IgD-negative memory B cell (primary cell): ENCODE measurements at regions not wholly inside any gene's neighbourhood (a gene's known extent, or its start where the extent isn't known, plus 50 kb on each side); places are given as distances from the start of the nearest gene placed in this dataset.
A peak's percentile ranks its signal among the peaks of the same experiment; 100 is the strongest.

Source experiments
- H3K27ac Mint-ChIP-seq, 3 donors: one replicate each; pipeline ENCODE4 v1.8.0; 2020 to 2022; ENCODE audit warnings: mild to moderate bottlenecking in 3 of 3, mixed read lengths in 3 of 3, moderate library complexity in 1 of 3
- H3K27me3 Mint-ChIP-seq: one replicate; pipeline ENCODE4 v1.8.0; 2021; ENCODE audit warnings: mixed read lengths
- H3K36me3 Mint-ChIP-seq: one replicate; pipeline ENCODE4 v1.8.0; 2020; ENCODE audit warnings: mild to moderate bottlenecking, mixed read lengths
- H3K4me1 Mint-ChIP-seq, 3 donors: one replicate each; pipeline ENCODE4 v1.8.0; 2020 to 2022; ENCODE audit warnings: mixed read lengths in 3 of 3, mild to moderate bottlenecking in 1 of 3
- H3K4me3 Mint-ChIP-seq, 4 donors: one replicate each; pipeline ENCODE4 v1.8.0; 2020 to 2022; ENCODE audit warnings: mild to moderate bottlenecking in 4 of 4, mixed read lengths in 4 of 4, moderate library complexity in 3 of 4
- H3K9me3 Mint-ChIP-seq, 3 donors: one replicate each; pipeline ENCODE4 v1.8.0; 2020 to 2021; ENCODE audit warnings: mixed read lengths in 3 of 3, mild to moderate bottlenecking in 1 of 3

GRCh38 chr6:134527108-134527787 lies 209.3 kb upstream of the SGK1 start:
- peaks cover 4% of the 10 kb centered on the region for H3K36me3 Mint-ChIP-seq
- no peak overlapping the region for H3K27ac Mint-ChIP-seq
- H3K4me1 Mint-ChIP-seq = peaks cover 0 to 5% (median 3%) of the 10 kb centered on the region in 3 donors
- H3K9me3 Mint-ChIP-seq = peaks cover 0 to 4% (median 0%) of the 10 kb centered on the region in 3 donors
- no peak overlapping the region for H3K4me3 Mint-ChIP-seq
- peaks cover 1% of the 10 kb centered on the region for H3K27me3 Mint-ChIP-seq

- peaks cover 2 to 9% (median 3%) of the 10 kb centered on the region in 3 donors for H3K4me1 Mint-ChIP-seq
- peaks cover 1% of the 10 kb centered on the region for H3K27me3 Mint-ChIP-seq
- H3K36me3 Mint-ChIP-seq = peaks cover 2% of the 10 kb centered on the region
- no peak overlapping the region for H3K4me3 Mint-ChIP-seq
- no peak overlapping the region for H3K27ac Mint-ChIP-seq
- H3K9me3 Mint-ChIP-seq = peaks cover 0 to 4% (median 0%) of the 10 kb centered on the region in 3 donors
Observed at GRCh38 chr6:134525190-134525868, 207.4 kb upstream of the SGK1 start.

- Mint-ChIP-seq H3K27ac (peak overlapping the region in 1 of 3 donors; percentile 17), H3K4me3 (no peak overlapping the region), H3K4me1 (peaks cover 9 to 17% (median 10%) of the 10 kb centered on the region in 3 donors), H3K9me3 (peaks cover 0 to 1% (median 0%) of the 10 kb centered on the region in 3 donors), H3K27me3 (peaks cover 1% of the 10 kb centered on the region), H3K36me3 (no peaks in the 10 kb centered on the region)
Observed at GRCh38 chr6:134523903-134524650, 206.2 kb upstream of the SGK1 start.

- Mint-ChIP-seq H3K9me3 (peaks cover 0 to 1% (median 0%) of the 10 kb centered on the region in 3 donors), H3K4me3 (no peak overlapping the region), H3K27ac (no peak overlapping the region)
Observed at GRCh38 chr6:134523051-134523450, 205.1 kb upstream of the SGK1 start.

GRCh38 chr6:134521116-134521501 lies 203.2 kb upstream of the SGK1 start:
- Mint-ChIP-seq H3K27ac (peak overlapping the region in 1 of 3 donors; percentile 73), H3K9me3 (peaks cover 0 to 1% (median 0%) of the 10 kb centered on the region in 3 donors), H3K4me3 (no peak overlapping the region), H3K36me3 (peaks cover 1% of the 10 kb centered on the region), H3K27me3 (no peaks in the 10 kb centered on the region), H3K4me1 (peaks cover 7 to 17% (median 10%) of the 10 kb centered on the region in 3 donors)

More at GRCh38 chr6:134523051-134523450, 205.1 kb upstream of the SGK1 start:
- Mint-ChIP-seq H3K4me1 (peaks cover 9 to 17% (median 10%) of the 10 kb centered on the region in 3 donors), H3K27me3 (peaks cover 1% of the 10 kb centered on the region), H3K36me3 (no peaks in the 10 kb centered on the region)

GRCh38 chr6:134520181-134521115 lies 202.5 kb upstream of the SGK1 start:
- peaks cover 7 to 17% (median 10%) of the 10 kb centered on the region in 3 donors for H3K4me1 Mint-ChIP-seq
- H3K36me3 Mint-ChIP-seq = peaks cover 1% of the 10 kb centered on the region
- H3K27ac Mint-ChIP-seq = peak overlapping the region in 1 of 3 donors; percentile 73
- H3K27me3 Mint-ChIP-seq = no peaks in the 10 kb centered on the region
- H3K4me3 Mint-ChIP-seq = peak overlapping the region in 1 of 4 donors; percentile 40
- H3K9me3 Mint-ChIP-seq = no peaks in the 10 kb centered on the region

- H3K27me3 Mint-ChIP-seq = no peaks in the 10 kb centered on the region
- H3K27ac Mint-ChIP-seq = peak overlapping the region in 1 of 3 donors; percentile 8
- peaks cover 1% of the 10 kb centered on the region for H3K36me3 Mint-ChIP-seq
- H3K9me3 Mint-ChIP-seq = no peaks in the 10 kb centered on the region
- peak overlapping the region in 2 of 4 donors; percentile 83 to 84 for H3K4me3 Mint-ChIP-seq
- peaks cover 7 to 17% (median 10%) of the 10 kb centered on the region in 3 donors for H3K4me1 Mint-ChIP-seq
Observed at GRCh38 chr6:134519465-134519864, 201.6 kb upstream of the SGK1 start.

GRCh38 chr6:134517868-134518267 lies 200.0 kb upstream of the SGK1 start:
- H3K27me3 Mint-ChIP-seq = no peaks in the 10 kb centered on the region
- H3K4me1 Mint-ChIP-seq = peaks cover 7 to 16% (median 10%) of the 10 kb centered on the region in 3 donors
- no peak overlapping the region for H3K27ac Mint-ChIP-seq
- H3K4me3 Mint-ChIP-seq = no peak overlapping the region
- peaks cover 1% of the 10 kb centered on the region for H3K36me3 Mint-ChIP-seq
- H3K9me3 Mint-ChIP-seq = no peaks in the 10 kb centered on the region

- Mint-ChIP-seq H3K4me3 (no peak overlapping the region), H3K27ac (no peak overlapping the region), H3K4me1 (peaks cover 8 to 17% (median 10%) of the 10 kb centered on the region in 3 donors), H3K27me3 (no peaks in the 10 kb centered on the region), H3K36me3 (peaks cover 1% of the 10 kb centered on the region), H3K9me3 (no peaks in the 10 kb centered on the region)
Observed at GRCh38 chr6:134517145-134517658, 199.3 kb upstream of the SGK1 start.

- H3K4me1 Mint-ChIP-seq = peaks cover 10 to 22% (median 15%) of the 10 kb centered on the region in 3 donors
- H3K9me3 Mint-ChIP-seq = no peaks in the 10 kb centered on the region
- no peak overlapping the region for H3K4me3 Mint-ChIP-seq
- no peaks in the 10 kb centered on the region for H3K27me3 Mint-ChIP-seq
- no peak overlapping the region for H3K27ac Mint-ChIP-seq
- H3K36me3 Mint-ChIP-seq = peaks cover 1% of the 10 kb centered on the region
Observed at GRCh38 chr6:134516582-134516981, 198.7 kb upstream of the SGK1 start.

GRCh38 chr6:134515986-134516385 lies 198.1 kb upstream of the SGK1 start:
- Mint-ChIP-seq H3K27me3 (no peaks in the 10 kb centered on the region), H3K4me3 (no peak overlapping the region), H3K4me1 (peaks cover 10 to 21% (median 15%) of the 10 kb centered on the region in 3 donors), H3K27ac (no peak overlapping the region), H3K36me3 (peaks cover 1% of the 10 kb centered on the region), H3K9me3 (no peaks in the 10 kb centered on the region)

- H3K27ac Mint-ChIP-seq = no peak overlapping the region
- no peak overlapping the region for H3K4me3 Mint-ChIP-seq
- no peaks in the 10 kb centered on the region for H3K27me3 Mint-ChIP-seq
- peaks cover 1% of the 10 kb centered on the region for H3K36me3 Mint-ChIP-seq
- no peaks in the 10 kb centered on the region for H3K9me3 Mint-ChIP-seq
- peaks cover 3 to 11% (median 4%) of the 10 kb centered on the region in 3 donors for H3K4me1 Mint-ChIP-seq
Observed at GRCh38 chr6:134512981-134513391, 195.1 kb upstream of the SGK1 start.

- Mint-ChIP-seq H3K4me1 (peaks cover 3 to 11% (median 4%) of the 10 kb centered on the region in 3 donors), H3K36me3 (peaks cover 1% of the 10 kb centered on the region), H3K27ac (no peak overlapping the region), H3K9me3 (no peaks in the 10 kb centered on the region), H3K4me3 (no peak overlapping the region), H3K27me3 (no peaks in the 10 kb centered on the region)
Observed at GRCh38 chr6:134511984-134512683, 194.2 kb upstream of the SGK1 start.
